CD8-positive, alpha-beta memory T cell (primary cell): ENCODE measurements at regions not wholly inside any gene's neighbourhood (a gene's known extent, or its start where the extent isn't known, plus 50 kb on each side); places are given as distances from the start of the nearest gene placed in this dataset.
"Not testable (repeated sequence)": the region's sequence is repeated elsewhere in the genome, so short reads cannot be mapped to it uniquely, and the experiment has no call there.

Source experiments
- CTCF ChIA-PET: fragments of 350-600 bp; sonication (Branson Sonifier 250); formaldehyde crosslinking; loops from one replicate; lab custom pipeline; 2021; ENCODE audit warnings: antibody characterized with exemption; lab: Charles Lee
- POLR2A ChIA-PET: fragments of 350-600 bp; sonication (Branson Sonifier 250); formaldehyde crosslinking; loops from one replicate; lab custom pipeline; 2021; ENCODE audit warnings: antibody characterized with exemption; lab: Charles Lee
- DNase-seq, 5 donors: peaks; one replicate each; pipeline versions ENCODE4 v3.0.0 to v3.0.0-alpha.2; 2020 to 2022; ENCODE audit warnings: mixed read lengths in 1 of 5
- H3K27ac ChIP-seq: one replicate; pipeline ENCODE4 v1.7.0; 2013; ENCODE audit warnings: low read depth, mild to moderate bottlenecking, low read length, moderate library complexity
- H3K27me3 ChIP-seq: 2 replicates; pipeline ENCODE4 v1.7.0; 2013; ENCODE audit warnings: low read length, mild to moderate bottlenecking; ENCODE audit not compliant: insufficient read depth, poor library complexity, severe bottlenecking
- H3K36me3 ChIP-seq: 2 replicates; pipeline ENCODE4 v1.7.0; 2013; ENCODE audit warnings: mild to moderate bottlenecking, low read length, moderate library complexity; ENCODE audit not compliant: insufficient read depth
- H3K4me1 ChIP-seq: 2 replicates; pipeline ENCODE4 v1.7.0; 2013; ENCODE audit warnings: mild to moderate bottlenecking, low read length, moderate library complexity; ENCODE audit not compliant: insufficient read depth
- H3K4me3 ChIP-seq: 2 replicates; pipeline ENCODE4 v1.7.0; 2013; ENCODE audit warnings: mild to moderate bottlenecking, low read length
- H3K9me3 ChIP-seq: 2 replicates; pipeline ENCODE4 v1.7.0; 2013; ENCODE audit warnings: mild to moderate bottlenecking, low read length
- H3K27ac Mint-ChIP-seq, 8 donors: one replicate each; pipeline ENCODE4 v1.8.0; 2020 to 2021; ENCODE audit warnings: mixed read lengths in 8 of 8, mild to moderate bottlenecking in 6 of 8, inconsistent platforms in 3 of 8, moderate library complexity in 3 of 8
- H3K27me3 Mint-ChIP-seq, 2 donors: one replicate each; pipeline ENCODE4 v1.8.0; 2020 to 2021; ENCODE audit warnings: mixed read lengths in 2 of 2, mild to moderate bottlenecking in 1 of 2, moderate library complexity in 1 of 2
- H3K36me3 Mint-ChIP-seq, 3 donors: one replicate each; pipeline ENCODE4 v1.8.0; 2020 to 2021; ENCODE audit warnings: mixed read lengths in 3 of 3, inconsistent platforms in 1 of 3, mild to moderate bottlenecking in 1 of 3
- H3K4me1 Mint-ChIP-seq, 3 donors: one replicate each; pipeline ENCODE4 v1.8.0; 2020 to 2021; ENCODE audit warnings: mixed read lengths in 3 of 3, inconsistent platforms in 1 of 3, mild to moderate bottlenecking in 1 of 3
- H3K4me3 Mint-ChIP-seq, 7 donors: one replicate each; pipeline ENCODE4 v1.8.0; 2020 to 2021; ENCODE audit warnings: mixed read lengths in 7 of 7, mild to moderate bottlenecking in 6 of 7, moderate library complexity in 4 of 7, inconsistent platforms in 2 of 7
- H3K9me3 Mint-ChIP-seq, 5 donors: one replicate each; pipeline ENCODE4 v1.8.0; 2020 to 2022; ENCODE audit warnings: mixed read lengths in 5 of 5, mild to moderate bottlenecking in 3 of 5, moderate library complexity in 2 of 5, inconsistent platforms in 1 of 5

GRCh38 chr10:114716811-114717404 lies 58.8 kb upstream of the ABLIM1 start:
- Histone ChIP-seq H3K9me3 (no peaks in the 10 kb centered on the region), H3K27me3 (no peaks in the 10 kb centered on the region), H3K4me3 (no peak overlapping the region), H3K27ac (no peak overlapping the region), H3K36me3 (no peaks in the 10 kb centered on the region), H3K4me1 (no peaks in the 10 kb centered on the region)
- H3K27me3 Mint-ChIP-seq = peaks cover 5 to 19% of the 10 kb centered on the region in 2 donors
- CTCF ChIA-PET = no interaction called here
- H3K4me1 Mint-ChIP-seq = no peaks in the 10 kb centered on the region
- H3K27ac Mint-ChIP-seq = no peak overlapping the region
- POLR2A ChIA-PET = no interaction called here
- no peak overlapping the region for H3K4me3 Mint-ChIP-seq
- no peaks in the 10 kb centered on the region for H3K36me3 Mint-ChIP-seq
- H3K9me3 Mint-ChIP-seq = no peaks in the 10 kb centered on the region
- DNase-seq = no peak

- DNase-seq, H3K36me3 Mint-ChIP-seq, POLR2A ChIA-PET, H3K27me3 ChIP-seq, CTCF ChIA-PET, H3K36me3 ChIP-seq, H3K4me1 ChIP-seq, H3K9me3 ChIP-seq, H3K27ac ChIP-seq, H3K4me3 Mint-ChIP-seq, H3K4me3 ChIP-seq, H3K27ac Mint-ChIP-seq, H3K4me1 Mint-ChIP-seq, H3K9me3 Mint-ChIP-seq: not testable (repeated sequence)
- peaks cover 4 to 13% of the 10 kb centered on the region in 2 donors for H3K27me3 Mint-ChIP-seq
Measured at GRCh38 chr10:114717881-114718280, 59.8 kb upstream of the ABLIM1 start.

DNA sequence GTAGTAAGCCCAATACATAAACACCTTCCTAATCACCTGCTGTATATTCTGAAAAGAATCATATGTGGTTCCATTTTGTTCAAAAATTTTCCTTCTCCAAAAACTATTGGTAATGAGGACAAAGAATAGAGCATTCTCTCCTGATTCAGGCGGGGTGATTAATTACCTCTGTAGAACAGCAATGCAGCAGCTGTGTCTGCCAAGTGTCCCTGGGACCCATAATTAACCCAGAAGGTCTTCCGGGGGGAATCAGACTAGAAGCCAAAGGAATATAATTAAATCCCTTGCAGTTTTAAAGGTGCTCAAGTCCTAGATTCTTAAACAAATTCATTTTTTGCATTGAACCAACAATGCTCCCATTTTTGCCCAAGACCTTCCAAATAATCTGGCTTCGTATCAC lies 60.3 kb upstream of the ABLIM1 start:
- no peak overlapping the region for H3K4me3 Mint-ChIP-seq
- ChIA-PET CTCF (no interaction called here), POLR2A (no interaction called here)
- DNase-seq = no peak
- Histone ChIP-seq H3K4me1 (no peaks in the 10 kb centered on the region), H3K27ac (no peak overlapping the region), H3K27me3 (no peaks in the 10 kb centered on the region), H3K36me3 (no peaks in the 10 kb centered on the region), H3K9me3 (no peaks in the 10 kb centered on the region), H3K4me3 (no peak overlapping the region)
- no peaks in the 10 kb centered on the region for H3K4me1 Mint-ChIP-seq
- H3K27me3 Mint-ChIP-seq = peaks cover 4 to 11% of the 10 kb centered on the region in 2 donors
- H3K27ac Mint-ChIP-seq = no peak overlapping the region
- H3K36me3 Mint-ChIP-seq = no peaks in the 10 kb centered on the region
- no peaks in the 10 kb centered on the region for H3K9me3 Mint-ChIP-seq

- Mint-ChIP-seq H3K4me3 (no peak overlapping the region), H3K9me3 (no peaks in the 10 kb centered on the region), H3K27me3 (peaks cover 4% of the 10 kb centered on the region in 2 donors), H3K36me3 (no peaks in the 10 kb centered on the region), H3K27ac (peak overlapping the region in 1 of 8 donors; percentile 17), H3K4me1 (no peaks in the 10 kb centered on the region)
- CTCF ChIA-PET = no interaction called here
- no peak for DNase-seq
- H3K27ac ChIP-seq = no peak overlapping the region
- no peaks in the 10 kb centered on the region for H3K9me3 ChIP-seq
- H3K4me3 ChIP-seq = no peak overlapping the region
- POLR2A ChIA-PET = no interaction called here
- H3K27me3 ChIP-seq = no peaks in the 10 kb centered on the region
- no peaks in the 10 kb centered on the region for H3K4me1 ChIP-seq
- no peaks in the 10 kb centered on the region for H3K36me3 ChIP-seq
Measured at GRCh38 chr10:114719311-114719710, 61.2 kb upstream of the ABLIM1 start.

DNA sequence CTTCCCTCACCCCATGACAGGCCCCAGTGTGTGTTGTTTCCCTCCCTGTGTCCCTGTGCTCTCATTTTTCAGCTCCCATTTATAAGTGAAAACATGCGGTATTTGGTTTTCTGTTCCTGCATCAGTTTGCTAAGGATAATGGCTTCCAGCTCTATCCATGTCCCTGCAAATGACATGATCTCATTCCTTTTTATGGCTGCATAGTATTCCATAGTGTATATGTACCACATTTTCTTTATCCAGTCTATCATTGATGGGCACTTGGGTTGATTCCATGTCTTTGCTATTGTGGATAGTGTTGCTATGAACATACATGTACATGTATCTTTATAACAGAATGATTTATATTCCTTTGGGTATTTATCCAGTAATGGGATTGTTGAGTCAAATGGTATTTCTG lies 61.9 kb upstream of the ABLIM1 start:
- H3K27ac Mint-ChIP-seq, H3K27me3 Mint-ChIP-seq, H3K4me1 Mint-ChIP-seq, H3K36me3 Mint-ChIP-seq, H3K27me3 ChIP-seq, H3K27ac ChIP-seq, H3K4me1 ChIP-seq, CTCF ChIA-PET, H3K9me3 ChIP-seq, H3K4me3 ChIP-seq, H3K36me3 ChIP-seq, H3K4me3 Mint-ChIP-seq, POLR2A ChIA-PET, DNase-seq, H3K9me3 Mint-ChIP-seq: not testable (repeated sequence)

DNA sequence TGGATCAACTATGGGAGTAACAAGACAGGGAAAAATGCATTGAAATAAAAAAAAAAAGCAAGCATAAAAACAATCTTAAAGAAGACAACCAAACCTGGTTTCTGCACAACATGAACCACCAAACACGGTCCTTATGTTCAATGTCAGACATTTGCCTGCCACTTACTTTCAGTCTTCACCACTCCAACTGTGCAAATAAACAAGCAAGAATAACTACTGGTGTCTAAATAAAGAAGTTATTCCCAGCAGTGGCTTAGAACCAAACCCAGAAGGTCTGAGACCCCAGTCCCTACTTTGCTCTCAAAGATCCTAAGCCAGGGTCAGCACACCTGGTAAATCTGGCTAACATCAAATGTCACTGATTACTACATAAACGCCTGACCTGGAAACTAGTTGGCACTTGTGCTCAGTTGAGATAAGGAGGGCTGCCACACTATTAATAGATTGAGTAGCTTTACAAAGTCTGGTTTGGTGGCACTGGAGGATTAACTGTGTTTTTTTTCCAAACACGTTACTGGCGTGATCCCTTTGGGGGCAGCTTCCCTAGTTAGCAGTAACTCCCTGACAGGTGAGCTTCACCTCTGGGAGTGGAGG lies 62.7 kb upstream of the ABLIM1 start:
- Histone ChIP-seq H3K27ac (no peak overlapping the region), H3K4me1 (no peaks in the 10 kb centered on the region), H3K9me3 (no peaks in the 10 kb centered on the region), H3K36me3 (no peaks in the 10 kb centered on the region), H3K27me3 (no peaks in the 10 kb centered on the region), H3K4me3 (no peak overlapping the region)
- no peak for DNase-seq
- Mint-ChIP-seq H3K9me3 (no peaks in the 10 kb centered on the region), H3K4me3 (no peak overlapping the region), H3K27ac (no peak overlapping the region), H3K27me3 (peaks cover 0 to 4% of the 10 kb centered on the region in 2 donors), H3K36me3 (no peaks in the 10 kb centered on the region), H3K4me1 (no peaks in the 10 kb centered on the region)
- POLR2A ChIA-PET = no interaction called here
- CTCF ChIA-PET = no interaction called here

DNA sequence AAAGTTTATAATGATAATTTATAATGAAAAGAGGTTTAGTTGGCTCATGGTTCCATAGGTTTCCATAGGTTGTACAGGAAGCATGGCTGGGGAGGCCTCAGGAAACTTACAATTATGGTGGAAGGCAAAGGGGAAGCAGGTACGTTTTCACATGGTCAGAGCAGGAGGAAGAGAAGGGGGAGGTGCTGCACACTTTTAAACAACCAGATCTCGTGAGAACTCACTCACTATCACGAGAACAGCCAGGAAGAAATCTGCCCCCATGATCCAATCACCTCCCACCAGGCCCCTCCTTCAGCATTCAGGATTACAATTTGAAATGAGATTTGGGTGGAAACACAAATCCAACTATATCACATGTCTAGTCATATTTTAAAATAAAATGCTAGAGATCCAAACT lies 64.1 kb upstream of the ABLIM1 start:
- H3K9me3 ChIP-seq, POLR2A ChIA-PET, H3K27ac ChIP-seq, H3K4me1 ChIP-seq, H3K36me3 ChIP-seq, H3K4me3 ChIP-seq, H3K4me3 Mint-ChIP-seq, DNase-seq, H3K27me3 Mint-ChIP-seq, H3K4me1 Mint-ChIP-seq, H3K27me3 ChIP-seq, CTCF ChIA-PET, H3K36me3 Mint-ChIP-seq, H3K9me3 Mint-ChIP-seq, H3K27ac Mint-ChIP-seq: not testable (repeated sequence)

- CTCF ChIA-PET = no interaction called here
- no peaks in the 10 kb centered on the region for H3K4me1 Mint-ChIP-seq
- H3K27me3 ChIP-seq = no peaks in the 10 kb centered on the region
- H3K27ac Mint-ChIP-seq = no peak overlapping the region
- POLR2A ChIA-PET = no interaction called here
- H3K9me3 Mint-ChIP-seq = no peaks in the 10 kb centered on the region
- no peak overlapping the region for H3K27ac ChIP-seq
- H3K27me3 Mint-ChIP-seq = peaks cover 0 to 6% of the 10 kb centered on the region in 2 donors
- H3K4me3 Mint-ChIP-seq = no peak overlapping the region
- H3K4me3 ChIP-seq = no peak overlapping the region
- H3K4me1 ChIP-seq = no peaks in the 10 kb centered on the region
- no peak for DNase-seq
- H3K36me3 Mint-ChIP-seq = no peaks in the 10 kb centered on the region
- H3K9me3 ChIP-seq = no peaks in the 10 kb centered on the region
- H3K36me3 ChIP-seq = no peaks in the 10 kb centered on the region
Measured at GRCh38 chr10:114723361-114723760, 65.3 kb upstream of the ABLIM1 start.
